Suprapubic skin (tissue), 4 donors: ENCODE measurements at regions not wholly inside any gene's neighbourhood (a gene's known extent, or its start where the extent isn't known, plus 50 kb on each side); places are given as distances from the start of the nearest gene placed in this dataset.
"Not testable (repeated sequence)": the region's sequence is repeated elsewhere in the genome, so short reads cannot be mapped to it uniquely, and the experiment has no call there.

Experiments used
- DNase-seq, 2 donors: peaks; one replicate each; pipeline ENCODE4 v3.0.0-alpha.2; 2019; ENCODE audit warnings: low spot score in 2 of 2
- H3K27ac ChIP-seq: fragments of 200-600 bp; sonication (generic); one replicate; pipeline ENCODE4 v1.5.1; 2019
- H3K27me3 ChIP-seq: fragments of 200-600 bp; sonication (generic); one replicate; pipeline ENCODE4 v1.5.1; 2019
- H3K36me3 ChIP-seq: fragments of 200-600 bp; sonication (generic); one replicate; pipeline ENCODE4 v1.5.1; 2019
- H3K4me1 ChIP-seq: fragments of 200-600 bp; sonication (generic); one replicate; pipeline ENCODE4 v1.5.1; 2019
- H3K4me3 ChIP-seq: fragments of 200-600 bp; sonication (generic); one replicate; pipeline ENCODE4 v1.5.1; 2019; ENCODE audit warnings: mild to moderate bottlenecking
- H3K9me3 ChIP-seq: fragments of 200-600 bp; sonication (generic); one replicate; pipeline ENCODE4 v1.5.1; 2019
- CTCF ChIP-seq, 2 donors: fragments of 200-600 bp in 1 of 2; fragments of 450-650 bp in 1 of 2; sonication (generic) in 1 of 2; IDR thresholded peaks; one replicate each; pipeline ENCODE4 v1.5.1; 2016 to 2019; ENCODE audit warnings: antibody characterized with exemption in 2 of 2, mild to moderate bottlenecking in 1 of 2, moderate library complexity in 1 of 2
- EP300 ChIP-seq: sonication (generic); formaldehyde crosslinking; IDR thresholded peaks from one replicate; pipeline ENCODE4 v1.6.1; 2017; ENCODE audit warnings: antibody characterized with exemption
- POLR2A ChIP-seq, 2 donors: fragments of 450-650 bp; IDR thresholded peaks; one replicate each; pipeline ENCODE4 v1.6.1; 2017; ENCODE audit warnings: antibody characterized with exemption in 2 of 2, mild to moderate bottlenecking in 2 of 2, moderate library complexity in 2 of 2
- POLR2AphosphoS5 ChIP-seq, 3 donors: sonication (generic); formaldehyde crosslinking; IDR thresholded peaks; one replicate each; pipeline ENCODE4 v1.6.1; 2017; ENCODE audit warnings: antibody characterized with exemption in 3 of 3
- WGBS: methylation state at CpG from one replicate; pipeline ENCODE4 v1.1.5; 2018; 5-methylcytosine and 5-hydroxymethylcytosine counted together

- 62% methylated on average over 7 of the region's 7 CpGs for WGBS
- Histone ChIP-seq H3K27ac (no peak overlapping the region), H3K4me3 (no peak overlapping the region), H3K27me3 (no peaks in the 10 kb centered on the region), H3K4me1 (no peaks in the 10 kb centered on the region), H3K36me3 (no peaks in the 10 kb centered on the region), H3K9me3 (no peaks in the 10 kb centered on the region)
- no peak for DNase-seq
- TF ChIP-seq POLR2AphosphoS5 (IDR thresholded peaks at IDR 0.05): no peak
- no peak for TF ChIP-seq CTCF (IDR thresholded peaks at IDR 0.05)
- no peak for TF ChIP-seq POLR2A (IDR thresholded peaks at IDR 0.05)
- TF ChIP-seq EP300: no peak
Measured at GRCh38 chr10:57891201-57892006, 376.3 kb downstream of the IPMK start.

- Histone ChIP-seq H3K27ac (no peak overlapping the region), H3K9me3 (no peaks in the 10 kb centered on the region), H3K4me3 (no peak overlapping the region), H3K4me1 (no peaks in the 10 kb centered on the region), H3K27me3 (no peaks in the 10 kb centered on the region), H3K36me3 (no peaks in the 10 kb centered on the region)
- DNase-seq: no peak
- 77% methylated on average over 5 of the region's 5 CpGs for WGBS
- no peak for TF ChIP-seq POLR2A (IDR thresholded peaks at IDR 0.05)
- TF ChIP-seq POLR2AphosphoS5 (IDR thresholded peaks at IDR 0.05): no peak
- no peak for TF ChIP-seq EP300
- TF ChIP-seq CTCF (IDR thresholded peaks at IDR 0.05): no peak
Measured at GRCh38 chr10:57890691-57891090, 377.0 kb downstream of the IPMK start.

GRCh38 chr10:57885618-57885968 is 382.1 kb downstream of the IPMK start:
- DNase-seq, H3K4me3 ChIP-seq, H3K4me1 ChIP-seq, H3K36me3 ChIP-seq, H3K27me3 ChIP-seq, H3K9me3 ChIP-seq, H3K27ac ChIP-seq: not testable (repeated sequence)
- WGBS: 79% methylated on average over 5 of the region's 5 CpGs

- Histone ChIP-seq H3K4me1 (no peaks in the 10 kb centered on the region), H3K9me3 (no peaks in the 10 kb centered on the region), H3K27me3 (no peaks in the 10 kb centered on the region), H3K27ac (no peak overlapping the region), H3K36me3 (no peaks in the 10 kb centered on the region), H3K4me3 (no peak overlapping the region)
- DNase-seq: no peak
- TF ChIP-seq POLR2AphosphoS5 (IDR thresholded peaks at IDR 0.05) (no peak), EP300 (no peak), CTCF (IDR thresholded peaks at IDR 0.05) (no peak), POLR2A (IDR thresholded peaks at IDR 0.05) (no peak)
- 78% methylated on average over 2 of the region's 2 CpGs for WGBS
Measured at GRCh38 chr10:57884965-57885617, 382.6 kb downstream of the IPMK start.

- Histone ChIP-seq H3K36me3 (no peaks in the 10 kb centered on the region), H3K4me1 (no peaks in the 10 kb centered on the region), H3K27ac (no peak overlapping the region), H3K27me3 (no peaks in the 10 kb centered on the region), H3K9me3 (no peaks in the 10 kb centered on the region), H3K4me3 (no peak overlapping the region)
- 48% methylated on average over 2 of the region's 2 CpGs for WGBS
- no peak for TF ChIP-seq POLR2AphosphoS5 (IDR thresholded peaks at IDR 0.05)
- TF ChIP-seq EP300: no peak
- no peak for TF ChIP-seq POLR2A (IDR thresholded peaks at IDR 0.05)
- no peak for TF ChIP-seq CTCF (IDR thresholded peaks at IDR 0.05)
- DNase-seq: no peak
Measured at GRCh38 chr10:57884407-57884806, 383.3 kb downstream of the IPMK start.
